ENCODE measurements at regions not wholly inside any gene's neighbourhood (a gene's known extent, or its start where the extent isn't known, plus 50 kb on each side); places are given as distances from the start of the nearest gene placed in this dataset.

- in situ Hi-C loops (cut with MboI; ENCODE audit: low pct_unique_long_range_greater_than_20kb, low sequenced_read_pairs) = no loop called here
- DNase-seq = no peak
Observed at GRCh38 chr18:51614033-51614432, 416.6 kb upstream of the MEX3C start.

- in situ Hi-C loops (cut with MboI; ENCODE audit: low pct_unique_long_range_greater_than_20kb, low sequenced_read_pairs) = no loop called here
- DNase-seq = no peak
Observed at GRCh38 chr18:51614967-51615571, 417.6 kb upstream of the MEX3C start.

GRCh38 chr18:51617167-51617566, 419.7 kb upstream of the MEX3C start:
- DNase-seq = no peak
- in situ Hi-C loops (cut with MboI; ENCODE audit: low pct_unique_long_range_greater_than_20kb, low sequenced_read_pairs) = no loop called here

GRCh38 chr18:51617572-51618260, 420.2 kb upstream of the MEX3C start:
- in situ Hi-C loops (cut with MboI; ENCODE audit: low pct_unique_long_range_greater_than_20kb, low sequenced_read_pairs) = no loop called here
- DNase-seq = no peak

- in situ Hi-C loops (cut with MboI; ENCODE audit: low pct_unique_long_range_greater_than_20kb, low sequenced_read_pairs) = no loop called here
Observed at GRCh38 chr18:51619283-51619682, 421.8 kb upstream of the MEX3C start.

GRCh38 chr18:51621113-51621863, 423.8 kb upstream of the MEX3C start:
- in situ Hi-C loops (cut with MboI; ENCODE audit: low pct_unique_long_range_greater_than_20kb, low sequenced_read_pairs) = no loop called here
- peak; percentile 31 for DNase-seq

More at GRCh38 chr18:51619283-51619682, 421.8 kb upstream of the MEX3C start:
- DNase-seq = no peak

GRCh38 chr18:51621864-51622160, 424.3 kb upstream of the MEX3C start:
- no peak for DNase-seq
- in situ Hi-C loops (cut with MboI; ENCODE audit: low pct_unique_long_range_greater_than_20kb, low sequenced_read_pairs) = no loop called here

- in situ Hi-C loops (cut with MboI; ENCODE audit: low pct_unique_long_range_greater_than_20kb, low sequenced_read_pairs) = no loop called here
- DNase-seq = no peak
Observed at GRCh38 chr18:51622702-51623101, 425.2 kb upstream of the MEX3C start.

GRCh38 chr18:51623653-51624052, 426.2 kb upstream of the MEX3C start:
- no peak for DNase-seq
- in situ Hi-C loops (cut with MboI; ENCODE audit: low pct_unique_long_range_greater_than_20kb, low sequenced_read_pairs) = no loop called here

- no peak for DNase-seq
- in situ Hi-C loops (cut with MboI; ENCODE audit: low pct_unique_long_range_greater_than_20kb, low sequenced_read_pairs) = no loop called here
Observed at GRCh38 chr18:51630706-51631105, 433.2 kb upstream of the MEX3C start.

GRCh38 chr18:51637881-51638280, 440.4 kb upstream of the MEX3C start:
- in situ Hi-C loops (cut with MboI; ENCODE audit: low pct_unique_long_range_greater_than_20kb, low sequenced_read_pairs) = no loop called here
- DNase-seq = no peak

- no peak for DNase-seq
- in situ Hi-C loops (cut with MboI; ENCODE audit: low pct_unique_long_range_greater_than_20kb, low sequenced_read_pairs) = no loop called here
Observed at GRCh38 chr18:51639541-51639940, 442.1 kb upstream of the MEX3C start.

- in situ Hi-C loops (cut with MboI; ENCODE audit: low pct_unique_long_range_greater_than_20kb, low sequenced_read_pairs) = no loop called here
- DNase-seq = no peak
Observed at GRCh38 chr18:51643483-51643882, 446.0 kb upstream of the MEX3C start.

GRCh38 chr18:51645607-51646006, 448.1 kb upstream of the MEX3C start:
- in situ Hi-C loops (cut with MboI; ENCODE audit: low pct_unique_long_range_greater_than_20kb, low sequenced_read_pairs) = no loop called here

GRCh38 chr18:51647346-51647745, 449.9 kb upstream of the MEX3C start:
- in situ Hi-C loops (cut with MboI; ENCODE audit: low pct_unique_long_range_greater_than_20kb, low sequenced_read_pairs) = no loop called here
- DNase-seq = no peak

More at GRCh38 chr18:51645607-51646006, 448.1 kb upstream of the MEX3C start:
- DNase-seq = no peak

GRCh38 chr18:51647942-51648341, 450.5 kb upstream of the MEX3C start:
- in situ Hi-C loops (cut with MboI; ENCODE audit: low pct_unique_long_range_greater_than_20kb, low sequenced_read_pairs) = no loop called here
- DNase-seq = no peak

GRCh38 chr18:51649796-51650195, 452.3 kb upstream of the MEX3C start:
- DNase-seq = no peak

GRCh38 chr18:51651761-51652160, 454.3 kb upstream of the MEX3C start:
- DNase-seq = no peak
- in situ Hi-C loops (cut with MboI; ENCODE audit: low pct_unique_long_range_greater_than_20kb, low sequenced_read_pairs) = no loop called here

More at GRCh38 chr18:51649796-51650195, 452.3 kb upstream of the MEX3C start:
- in situ Hi-C loops (cut with MboI; ENCODE audit: low pct_unique_long_range_greater_than_20kb, low sequenced_read_pairs) = no loop called here

GRCh38 chr18:51653507-51654213, 456.2 kb upstream of the MEX3C start:
- DNase-seq = no peak
- in situ Hi-C loops (cut with MboI; ENCODE audit: low pct_unique_long_range_greater_than_20kb, low sequenced_read_pairs) = no loop called here
